HG03108 (cell line): ENCODE measurements at regions not wholly inside any gene's neighbourhood (a gene's known extent, or its start where the extent isn't known, plus 50 kb on each side); places are given as distances from the start of the nearest gene placed in this dataset.
A peak's percentile ranks its signal among the peaks of the same experiment; 100 is the strongest.

ENCODE experiments used
- ATAC-seq: cut with Tn5 transposase; IDR thresholded peaks from one replicate; pipeline ENCODE4 v1.9.1; 2021; ENCODE audit warnings: moderate library complexity; ENCODE audit not compliant: unreplicated experiment

GRCh38 chr14:62081012-62081612 is 318.9 kb downstream of the SNAPC1 start:
- peak; percentile 94 for ATAC-seq

- ATAC-seq: no peak
Observed at GRCh38 chr14:62081951-62082350, 319.7 kb downstream of the SNAPC1 start.

GRCh38 chr14:62082779-62083178 is 320.6 kb downstream of the SNAPC1 start:
- ATAC-seq: no peak

GRCh38 chr14:62084020-62084419 is 321.8 kb downstream of the SNAPC1 start:
- ATAC-seq: no peak

GRCh38 chr14:62087191-62087590 is 325.0 kb downstream of the SNAPC1 start:
- no peak for ATAC-seq

GRCh38 chr14:62093736-62094135 is 331.5 kb downstream of the SNAPC1 start:
- no peak for ATAC-seq

GRCh38 chr14:62097072-62097471 is 334.9 kb downstream of the SNAPC1 start:
- ATAC-seq: no peak

- ATAC-seq: no peak
Observed at GRCh38 chr14:62097824-62098223, 335.6 kb downstream of the SNAPC1 start.

GRCh38 chr14:62098357-62098756 is 336.1 kb downstream of the SNAPC1 start:
- no peak for ATAC-seq

- ATAC-seq: no peak
Observed at GRCh38 chr14:62099091-62099490, 336.9 kb downstream of the SNAPC1 start.

- ATAC-seq: no peak
Observed at GRCh38 chr14:62101189-62101588, 339.0 kb downstream of the SNAPC1 start.

GRCh38 chr14:62101673-62102348 is 339.6 kb downstream of the SNAPC1 start:
- no peak for ATAC-seq

GRCh38 chr14:62102349-62102725 is 340.1 kb downstream of the SNAPC1 start:
- ATAC-seq: no peak

GRCh38 chr14:62103464-62103863 is 341.2 kb downstream of the SNAPC1 start:
- ATAC-seq: no peak

GRCh38 chr14:62110941-62111340 is 348.7 kb downstream of the SNAPC1 start:
- ATAC-seq: no peak

GRCh38 chr14:62117010-62117750 is 355.0 kb downstream of the SNAPC1 start:
- ATAC-seq: peak; percentile 73

- ATAC-seq: no peak
Observed at GRCh38 chr14:62117751-62118105, 355.5 kb downstream of the SNAPC1 start.

GRCh38 chr14:62118461-62118860 is 356.2 kb downstream of the SNAPC1 start:
- ATAC-seq: no peak

- ATAC-seq: no peak
Observed at GRCh38 chr14:62118871-62119270, 356.7 kb downstream of the SNAPC1 start.

- ATAC-seq: no peak
Observed at GRCh38 chr14:62123961-62124360, 361.7 kb downstream of the SNAPC1 start.

- no peak for ATAC-seq
Observed at GRCh38 chr14:62125793-62126192, 363.6 kb downstream of the SNAPC1 start.

GRCh38 chr14:62126879-62127478 is 364.8 kb downstream of the SNAPC1 start:
- ATAC-seq: no peak
